Neural cell (in vitro differentiated cells): ENCODE measurements at regions not wholly inside any gene's neighbourhood (a gene's known extent, or its start where the extent isn't known, plus 50 kb on each side); places are given as distances from the start of the nearest gene placed in this dataset.

Experiments used
- CTCF ChIP-seq: fragments of 450-650 bp; IDR thresholded peaks from 2 replicates; pipeline ENCODE4 v1.5.1; 2014; ENCODE audit warnings: antibody characterized with exemption, mild to moderate bottlenecking, moderate library complexity; ENCODE audit not compliant: poor library complexity, severe bottlenecking
- EP300 ChIP-seq: fragments of 450-650 bp; conservative IDR thresholded peaks from 2 replicates; pipeline ENCODE4 v1.6.1; 2014; ENCODE audit warnings: antibody characterized with exemption, mild to moderate bottlenecking, moderate library complexity; ENCODE audit not compliant: poor library complexity, severe bottlenecking
- EZH2 ChIP-seq: fragments of 200-600, 300-800 bp; shearing (Covaris generic), sonication (generic); IDR thresholded peaks from 2 replicates; pipeline ENCODE4 v1.6.1; 2014; ENCODE audit warnings: antibody characterized with exemption, low read length, borderline replicate concordance, mild to moderate bottlenecking; ENCODE audit not compliant: insufficient read depth, poor library complexity, severe bottlenecking
- MXI1 ChIP-seq: fragments of 450-650 bp; conservative IDR thresholded peaks from 2 replicates; pipeline ENCODE4 v1.6.1; 2014; ENCODE audit warnings: antibody characterized with exemption, mild to moderate bottlenecking; ENCODE audit not compliant: poor library complexity, severe bottlenecking
- POLR2AphosphoS5 ChIP-seq: IDR thresholded peaks from 2 replicates; pipeline ENCODE4 v1.6.1; 2012
- RAD21 ChIP-seq: fragments of 450-650 bp; conservative IDR thresholded peaks from 2 replicates; pipeline ENCODE4 v1.6.1; 2014; ENCODE audit warnings: antibody characterized with exemption, mild to moderate bottlenecking, moderate library complexity
- REST ChIP-seq: IDR thresholded peaks from 2 replicates; pipeline ENCODE4 v1.6.1; 2012; ENCODE audit warnings: borderline replicate concordance
- SMC3 ChIP-seq: fragments of 450-650 bp; conservative IDR thresholded peaks from 2 replicates; pipeline ENCODE4 v1.6.1; 2014; ENCODE audit warnings: antibody characterized with exemption, mild to moderate bottlenecking, moderate library complexity; ENCODE audit not compliant: poor library complexity
- TAF1 ChIP-seq: IDR thresholded peaks from 2 replicates; pipeline ENCODE4 v1.6.1; 2012; ENCODE audit warnings: low read depth

DNA sequence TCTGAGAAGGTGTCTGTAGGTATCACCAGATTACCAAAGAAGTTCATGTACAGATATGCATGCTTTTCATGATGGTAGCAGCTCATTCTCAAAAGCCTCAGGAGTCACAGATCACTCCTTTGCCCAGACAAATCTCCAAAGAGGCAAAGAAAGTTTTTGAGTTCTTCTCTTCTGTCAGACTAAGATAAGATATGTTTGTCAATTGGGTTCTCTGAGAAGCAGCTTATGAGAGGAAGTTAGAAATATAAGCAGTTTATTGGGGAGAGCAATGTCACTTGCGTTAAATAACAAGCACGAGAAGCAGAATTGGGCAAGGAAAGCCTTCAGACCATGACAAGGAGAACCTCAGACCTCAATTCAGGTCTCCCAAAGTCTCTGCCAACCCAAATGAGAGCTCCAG is 219.2 kb upstream of the KLF4 start:
- TF ChIP-seq CTCF = no peak
- TF ChIP-seq POLR2AphosphoS5 = no peak
- no peak for TF ChIP-seq RAD21
- no peak for TF ChIP-seq EZH2
- no peak for TF ChIP-seq REST
- TF ChIP-seq EP300 = no peak
- TF ChIP-seq TAF1 = no peak
- TF ChIP-seq MXI1 = no peak
- TF ChIP-seq SMC3 = no peak
